Left hindlimb (tissue), 1 donor: ENCODE measurements at regions not wholly inside any gene's neighbourhood (a gene's known extent, or its start where the extent isn't known, plus 50 kb on each side); places are given as distances from the start of the nearest gene placed in this dataset.
A peak's percentile ranks its signal among the peaks of the same experiment; 100 is the strongest.
"Not testable (repeated sequence)": the region's sequence is repeated elsewhere in the genome, so short reads cannot be mapped to it uniquely, and the experiment has no call there.

Experiments used
- DNase-seq: peaks from one replicate; pipeline ENCODE4 v3.0.0-alpha.2; 2018

GRCh38 chr7:55699450-55699842 is 127.1 kb upstream of the VOPP1 start:
- not testable (repeated sequence) for DNase-seq

- not testable (repeated sequence) for DNase-seq
These were observed 126.5 kb upstream of the VOPP1 start for GRCh38 chr7:55698607-55699449.

GRCh38 chr7:55695893-55696701 is 123.8 kb upstream of the VOPP1 start:
- peak; percentile 30 for DNase-seq

GRCh38 chr7:55694484-55694883 is 122.2 kb upstream of the VOPP1 start:
- DNase-seq: not testable (repeated sequence)

GRCh38 chr7:55688684-55689681 is 116.7 kb upstream of the VOPP1 start:
- DNase-seq: peak; percentile 41

GRCh38 chr7:55688261-55688660 is 116.0 kb upstream of the VOPP1 start:
- not testable (repeated sequence) for DNase-seq

- not testable (repeated sequence) for DNase-seq
These were observed 115.0 kb upstream of the VOPP1 start for GRCh38 chr7:55687252-55687651.

GRCh38 chr7:55686771-55687170 is 114.5 kb upstream of the VOPP1 start:
- not testable (repeated sequence) for DNase-seq

- not testable (repeated sequence) for DNase-seq
These were observed 111.2 kb upstream of the VOPP1 start for GRCh38 chr7:55683501-55683900.

- DNase-seq: not testable (repeated sequence)
These were observed 103.3 kb upstream of the VOPP1 start for GRCh38 chr7:55675589-55675988.

GRCh38 chr7:55673525-55673924 is 101.2 kb upstream of the VOPP1 start:
- not testable (repeated sequence) for DNase-seq

GRCh38 chr7:55672084-55672483 is 99.8 kb upstream of the VOPP1 start:
- not testable (repeated sequence) for DNase-seq

GRCh38 chr7:55657654-55658053 is 85.4 kb upstream of the VOPP1 start:
- DNase-seq: no peak

- no peak for DNase-seq
These were observed 78.8 kb upstream of the VOPP1 start for GRCh38 chr7:55651057-55651456.

GRCh38 chr7:55649238-55649637 is 76.9 kb upstream of the VOPP1 start:
- no peak for DNase-seq

- DNase-seq: no peak
These were observed 72.3 kb upstream of the VOPP1 start for GRCh38 chr7:55644567-55644966.

- no peak for DNase-seq
These were observed 70.0 kb upstream of the VOPP1 start for GRCh38 chr7:55642266-55642665.

GRCh38 chr7:55641811-55642210 is 69.5 kb upstream of the VOPP1 start:
- DNase-seq: no peak

- peak; percentile 44 for DNase-seq
These were observed 69.0 kb upstream of the VOPP1 start for GRCh38 chr7:55641273-55641691.

GRCh38 chr7:55639640-55640039 is 67.3 kb upstream of the VOPP1 start:
- no peak for DNase-seq

- no peak for DNase-seq
These were observed 56.9 kb upstream of the VOPP1 start for GRCh38 chr7:55629051-55629677.

- no peak for DNase-seq
These were observed 52.5 kb upstream of the VOPP1 start for GRCh38 chr7:55624813-55625212.
